ENCODE measurements at regions not wholly inside any gene's neighbourhood (a gene's known extent, or its start where the extent isn't known, plus 50 kb on each side); places are given as distances from the start of the nearest gene placed in this dataset.

GRCh38 chr2:60044484-60044883, 509.0 kb downstream of the BCL11A start:
- Histone ChIP-seq H3K4me1 (ENCODE audit: low read depth) (peaks cover 5% of the 10 kb centered on the region), H3K36me3 (no peaks in the 10 kb centered on the region), H3K27me3 (no peaks in the 10 kb centered on the region), H3K9me3 (ENCODE audit: low read depth) (no peaks in the 10 kb centered on the region), H3K27ac (no peak overlapping the region), H3K4me3 (no peak overlapping the region)
- DNase-seq (ENCODE audit: low read depth in 1 of 2, low spot score in 1 of 2): no peak
- TF ChIP-seq CTCF (IDR thresholded peaks at IDR 0.05; ENCODE audit: low read depth, low read length): no peak

- no peak overlapping the region for H3K27ac ChIP-seq
- H3K9me3 ChIP-seq (ENCODE audit: low read depth): no peaks in the 10 kb centered on the region
- no peak overlapping the region for H3K4me3 ChIP-seq
- TF ChIP-seq CTCF (IDR thresholded peaks at IDR 0.05; ENCODE audit: low read depth, low read length): no peak
- H3K4me1 ChIP-seq (ENCODE audit: low read depth): no peaks in the 10 kb centered on the region
- no peaks in the 10 kb centered on the region for H3K27me3 ChIP-seq
- DNase-seq (ENCODE audit: low read depth in 1 of 2, low spot score in 1 of 2): no peak
- no peaks in the 10 kb centered on the region for H3K36me3 ChIP-seq
These were observed 511.4 kb downstream of the BCL11A start for GRCh38 chr2:60042023-60042422.

GRCh38 chr2:60033325-60033724, 520.1 kb downstream of the BCL11A start:
- Histone ChIP-seq H3K27ac (no peak overlapping the region), H3K9me3 (ENCODE audit: low read depth) (no peaks in the 10 kb centered on the region), H3K4me3 (no peak overlapping the region), H3K27me3 (no peaks in the 10 kb centered on the region), H3K4me1 (ENCODE audit: low read depth) (no peaks in the 10 kb centered on the region), H3K36me3 (no peaks in the 10 kb centered on the region)
- DNase-seq (ENCODE audit: low read depth in 1 of 2, low spot score in 1 of 2): no peak
- TF ChIP-seq CTCF (IDR thresholded peaks at IDR 0.05; ENCODE audit: low read depth, low read length): no peak

GRCh38 chr2:60029566-60029883, 523.9 kb downstream of the BCL11A start:
- Histone ChIP-seq H3K27ac (no peak overlapping the region), H3K4me1 (ENCODE audit: low read depth) (no peaks in the 10 kb centered on the region), H3K4me3 (no peak overlapping the region), H3K27me3 (no peaks in the 10 kb centered on the region), H3K36me3 (no peaks in the 10 kb centered on the region), H3K9me3 (ENCODE audit: low read depth) (no peaks in the 10 kb centered on the region)
- no peak for DNase-seq (ENCODE audit: low read depth in 1 of 2, low spot score in 1 of 2)
- TF ChIP-seq CTCF (IDR thresholded peaks at IDR 0.05; ENCODE audit: low read depth, low read length): no peak

GRCh38 chr2:60028849-60029565, 524.4 kb downstream of the BCL11A start:
- no peak overlapping the region for H3K4me3 ChIP-seq
- peaks cover 5% of the 10 kb centered on the region for H3K4me1 ChIP-seq (ENCODE audit: low read depth)
- DNase-seq (ENCODE audit: low read depth in 1 of 2, low spot score in 1 of 2): no peak
- no peaks in the 10 kb centered on the region for H3K36me3 ChIP-seq
- no peak overlapping the region for H3K27ac ChIP-seq
- no peaks in the 10 kb centered on the region for H3K9me3 ChIP-seq (ENCODE audit: low read depth)
- no peak for TF ChIP-seq CTCF (IDR thresholded peaks at IDR 0.05; ENCODE audit: low read depth, low read length)
- H3K27me3 ChIP-seq: no peaks in the 10 kb centered on the region
